ENCODE measurements at regions not wholly inside any gene's neighbourhood (a gene's known extent, or its start where the extent isn't known, plus 50 kb on each side); places are given as distances from the start of the nearest gene placed in this dataset.

DNA sequence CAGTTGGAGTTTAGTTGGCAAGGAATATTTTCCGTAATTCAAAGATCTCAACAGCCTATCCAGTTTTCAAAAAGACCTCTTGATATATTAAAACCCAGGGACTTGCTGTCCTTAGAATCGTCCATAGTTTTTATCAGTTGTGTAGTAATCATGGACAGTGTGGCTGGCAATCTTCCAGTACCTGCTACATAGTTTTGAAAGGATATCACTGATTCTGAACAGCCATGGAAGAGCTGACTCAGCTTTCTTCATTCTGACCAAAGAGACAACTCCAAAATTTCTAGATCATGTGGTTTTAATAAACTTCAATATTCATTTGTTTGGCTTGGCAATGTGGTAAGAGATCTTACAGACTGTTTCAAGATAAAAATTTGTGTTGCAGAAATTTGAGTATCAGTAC lies 616.7 kb downstream of the TDRD15 start:
- H3K27me3 Mint-ChIP-seq (ENCODE audit: insufficient read depth, low read depth) = no peaks in the 10 kb centered on the region
- Histone ChIP-seq H4K20me1 (ENCODE audit: low read depth) (no peaks in the 10 kb centered on the region), H3K79me2 (ENCODE audit: low read depth) (no peaks in the 10 kb centered on the region), H3K9ac (no peak overlapping the region), H2AFZ (replicated peaks) (no peak overlapping the region), H3K4me3 (no peak overlapping the region), H3K27me3 (no peaks in the 10 kb centered on the region), H3K4me1 (no peaks in the 10 kb centered on the region), H3F3A (ENCODE audit: low read depth) (no peaks in the 10 kb centered on the region), H3K36me3 (no peaks in the 10 kb centered on the region), H3K27ac (no peak overlapping the region), H3K4me2 (no peak overlapping the region), H3K9me3 (ENCODE audit: low read depth) (no peaks in the 10 kb centered on the region)
- DNase-seq (ENCODE audit: low spot score) = no peak
- TF ChIP-seq EZH2 (IDR thresholded peaks at IDR 0.05) (no peak), EZH2phosphoT487 (IDR thresholded peaks at IDR 0.05) (no peak)
- TF ChIP-seq, protein P1, sequence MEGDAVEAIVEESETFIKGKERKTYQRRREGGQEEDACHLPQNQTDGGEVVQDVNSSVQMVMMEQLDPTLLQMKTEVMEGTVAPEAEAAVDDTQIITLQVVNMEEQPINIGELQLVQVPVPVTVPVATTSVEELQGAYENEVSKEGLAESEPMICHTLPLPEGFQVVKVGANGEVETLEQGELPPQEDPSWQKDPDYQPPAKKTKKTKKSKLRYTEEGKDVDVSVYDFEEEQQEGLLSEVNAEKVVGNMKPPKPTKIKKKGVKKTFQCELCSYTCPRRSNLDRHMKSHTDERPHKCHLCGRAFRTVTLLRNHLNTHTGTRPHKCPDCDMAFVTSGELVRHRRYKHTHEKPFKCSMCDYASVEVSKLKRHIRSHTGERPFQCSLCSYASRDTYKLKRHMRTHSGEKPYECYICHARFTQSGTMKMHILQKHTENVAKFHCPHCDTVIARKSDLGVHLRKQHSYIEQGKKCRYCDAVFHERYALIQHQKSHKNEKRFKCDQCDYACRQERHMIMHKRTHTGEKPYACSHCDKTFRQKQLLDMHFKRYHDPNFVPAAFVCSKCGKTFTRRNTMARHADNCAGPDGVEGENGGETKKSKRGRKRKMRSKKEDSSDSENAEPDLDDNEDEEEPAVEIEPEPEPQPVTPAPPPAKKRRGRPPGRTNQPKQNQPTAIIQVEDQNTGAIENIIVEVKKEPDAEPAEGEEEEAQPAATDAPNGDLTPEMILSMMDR (IDR thresholded peaks at IDR 0.05) = no peak
- no peaks in the 10 kb centered on the region for H3K4me1 Mint-ChIP-seq
- no peak overlapping the region for H3K4me3 Mint-ChIP-seq
- no peaks in the 10 kb centered on the region for H3K36me3 Mint-ChIP-seq
- no peak overlapping the region for H3K27ac Mint-ChIP-seq
- H3K9me3 Mint-ChIP-seq = peaks cover 3% of the 10 kb centered on the region

DNA sequence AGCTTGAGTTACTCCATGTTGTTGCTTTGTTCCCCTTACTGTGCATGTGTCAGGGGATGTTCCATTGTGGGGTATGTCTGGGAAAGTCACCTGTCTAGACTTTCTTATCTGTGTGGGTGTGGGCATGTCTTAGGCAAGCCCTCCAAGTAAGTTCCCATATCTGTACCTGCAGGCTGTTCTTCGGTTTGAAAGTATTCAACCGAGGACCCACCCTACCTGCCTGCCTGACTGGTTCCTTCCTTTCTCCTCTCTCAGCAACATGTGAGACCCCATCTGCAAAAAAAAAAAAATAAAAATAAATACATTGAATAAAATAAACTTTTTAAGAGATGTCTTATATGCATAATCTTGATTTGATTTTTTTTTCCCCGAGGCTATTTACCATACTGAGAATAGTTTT lies 622.7 kb downstream of the TDRD15 start:
- H3K4me2 ChIP-seq = no peak overlapping the region
- no peak overlapping the region for H3K9ac ChIP-seq
- H3K4me3 Mint-ChIP-seq = no peak overlapping the region
- peaks cover 22% of the 10 kb centered on the region for H3K9me3 Mint-ChIP-seq
- no peaks in the 10 kb centered on the region for H3K27me3 ChIP-seq
- no peaks in the 10 kb centered on the region for H3K4me1 Mint-ChIP-seq
- no peaks in the 10 kb centered on the region for H3K4me1 ChIP-seq
- no peaks in the 10 kb centered on the region for H3K79me2 ChIP-seq (ENCODE audit: low read depth)
- no peaks in the 10 kb centered on the region for H3K36me3 Mint-ChIP-seq
- no peaks in the 10 kb centered on the region for H3K27me3 Mint-ChIP-seq (ENCODE audit: insufficient read depth, low read depth)
- H3K36me3 ChIP-seq = no peaks in the 10 kb centered on the region
- no peaks in the 10 kb centered on the region for H3F3A ChIP-seq (ENCODE audit: low read depth)
- no peak overlapping the region for H3K27ac Mint-ChIP-seq
- no peak overlapping the region for H3K27ac ChIP-seq
- no peak overlapping the region for H2AFZ ChIP-seq (replicated peaks)
- no peak for DNase-seq (ENCODE audit: low spot score)
- H3K9me3 ChIP-seq (ENCODE audit: low read depth) = no peaks in the 10 kb centered on the region
- no peaks in the 10 kb centered on the region for H4K20me1 ChIP-seq (ENCODE audit: low read depth)
- no peak overlapping the region for H3K4me3 ChIP-seq
- TF ChIP-seq, protein P1 (IDR thresholded peaks at IDR 0.05) = no peak
- TF ChIP-seq EZH2 (IDR thresholded peaks at IDR 0.05) = no peak
- TF ChIP-seq EZH2phosphoT487 (IDR thresholded peaks at IDR 0.05) = no peak

DNA sequence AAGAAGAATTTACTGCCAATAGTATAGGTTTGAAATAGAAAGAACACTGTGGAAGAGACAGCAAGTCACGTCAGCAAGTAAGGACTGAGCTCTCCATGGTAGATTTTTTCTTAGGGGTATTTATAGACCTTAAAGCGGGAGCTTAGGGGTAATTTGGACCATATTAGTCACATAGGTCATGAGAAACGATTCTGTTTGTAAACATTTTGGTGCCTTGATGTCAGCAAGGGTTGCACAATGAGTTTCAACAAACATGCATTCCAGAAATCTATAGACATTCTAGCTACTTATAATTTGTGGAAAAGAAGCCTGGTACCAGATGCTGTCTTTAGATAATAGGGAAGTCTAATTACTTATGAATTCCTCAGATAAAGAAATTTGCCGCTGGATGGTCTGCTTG lies 624.7 kb downstream of the TDRD15 start:
- no peaks in the 10 kb centered on the region for H3K9me3 ChIP-seq (ENCODE audit: low read depth)
- Mint-ChIP-seq H3K36me3 (no peaks in the 10 kb centered on the region), H3K4me3 (no peak overlapping the region), H3K27ac (no peak overlapping the region), H3K27me3 (ENCODE audit: insufficient read depth, low read depth) (no peaks in the 10 kb centered on the region), H3K4me1 (peaks cover 2% of the 10 kb centered on the region), H3K9me3 (peaks cover 22% of the 10 kb centered on the region)
- no peak overlapping the region for H3K9ac ChIP-seq
- H3K27ac ChIP-seq = no peak overlapping the region
- H3K4me3 ChIP-seq = no peak overlapping the region
- no peaks in the 10 kb centered on the region for H3K4me1 ChIP-seq
- no peak for DNase-seq (ENCODE audit: low spot score)
- no peak overlapping the region for H2AFZ ChIP-seq (replicated peaks)
- H3F3A ChIP-seq (ENCODE audit: low read depth) = no peaks in the 10 kb centered on the region
- no peaks in the 10 kb centered on the region for H3K36me3 ChIP-seq
- H3K79me2 ChIP-seq (ENCODE audit: low read depth) = no peaks in the 10 kb centered on the region
- H3K27me3 ChIP-seq = no peaks in the 10 kb centered on the region
- TF ChIP-seq, protein P1 (IDR thresholded peaks at IDR 0.05) = no peak
- TF ChIP-seq EZH2 (IDR thresholded peaks at IDR 0.05) (no peak), EZH2phosphoT487 (IDR thresholded peaks at IDR 0.05) (no peak)
- H3K4me2 ChIP-seq = no peak overlapping the region
- H4K20me1 ChIP-seq (ENCODE audit: low read depth) = no peaks in the 10 kb centered on the region
